Tibial nerve (tissue), 4 donors: ENCODE measurements at regions not wholly inside any gene's neighbourhood (a gene's known extent, or its start where the extent isn't known, plus 50 kb on each side); places are given as distances from the start of the nearest gene placed in this dataset.

ENCODE experiments used
- DNase-seq, 2 donors: peaks; one replicate each; pipeline ENCODE4 v3.0.0-alpha.2; 2019; ENCODE audit warnings: low spot score in 2 of 2
- H3K27ac ChIP-seq, 4 donors: fragments of 200-600 bp; sonication (generic) in 3 of 4; one replicate each; pipeline ENCODE4 v1.5.1; 2017 to 2019; ENCODE audit warnings: mild to moderate bottlenecking in 1 of 4
- H3K27me3 ChIP-seq, 2 donors: fragments of 200-600 bp; sonication (generic) in 1 of 2; one replicate each; pipeline versions ENCODE4 v1.5.1 to v1.6.0; 2017 to 2019
- H3K36me3 ChIP-seq, 3 donors: fragments of 200-600 bp; sonication (generic); one replicate each; pipeline ENCODE4 v1.5.1; 2018 to 2019
- H3K4me1 ChIP-seq, 4 donors: fragments of 200-600 bp; sonication (generic) in 3 of 4; one replicate each; pipeline ENCODE4 v1.5.1; 2017 to 2019
- H3K4me3 ChIP-seq, 4 donors: fragments of 200-600 bp; sonication (generic) in 3 of 4; one replicate each; pipeline ENCODE4 v1.5.1; 2017 to 2019; ENCODE audit warnings: mild to moderate bottlenecking in 1 of 4, moderate library complexity in 1 of 4
- H3K9me3 ChIP-seq, 4 donors: fragments of 200-600 bp; sonication (generic) in 3 of 4; one replicate each; pipeline ENCODE4 v1.5.1; 2017 to 2019
- CTCF ChIP-seq, 5 experiments: fragments of 200-600 bp in 3 of 5; fragments of 450-650 bp in 2 of 5; sonication (generic) in 3 of 5; IDR thresholded peaks; one replicate each; pipeline ENCODE4 v1.5.1; 2016 to 2019; ENCODE audit warnings: antibody characterized with exemption in 5 of 5, mild to moderate bottlenecking in 3 of 5, moderate library complexity in 2 of 5
- EP300 ChIP-seq, 2 donors: sonication (generic); formaldehyde crosslinking; IDR thresholded peaks; one replicate each; pipeline ENCODE4 v1.6.1; 2017; ENCODE audit warnings: antibody characterized with exemption in 2 of 2, mild to moderate bottlenecking in 1 of 2
- POLR2A ChIP-seq, 2 donors: fragments of 450-650 bp; IDR thresholded peaks; one replicate each; pipeline ENCODE4 v1.6.1; 2017; ENCODE audit warnings: antibody characterized with exemption in 2 of 2, mild to moderate bottlenecking in 2 of 2, moderate library complexity in 2 of 2
- WGBS, 2 donors: methylation state at CpG; one replicate each; pipeline ENCODE4 v1.1.5; 2018; 5-methylcytosine and 5-hydroxymethylcytosine counted together

- TF ChIP-seq CTCF (IDR thresholded peaks at IDR 0.05) (no peak), EP300 (IDR thresholded peaks at IDR 0.05) (no peak), POLR2A (IDR thresholded peaks at IDR 0.05) (no peak)
- H3K9me3 ChIP-seq: no peaks in the 10 kb centered on the region
- H3K4me1 ChIP-seq: no peaks in the 10 kb centered on the region
- no peak for DNase-seq
- H3K27ac ChIP-seq: no peak overlapping the region
- no peaks in the 10 kb centered on the region for H3K27me3 ChIP-seq
- H3K4me3 ChIP-seq: no peak overlapping the region
- no peaks in the 10 kb centered on the region for H3K36me3 ChIP-seq
- 66 to 72% methylated on average over 5 of the region's 5 CpGs for WGBS, 2 donors
Observed at GRCh38 chr9:117873664-117874063, 169.5 kb downstream of the TLR4 start.

GRCh38 chr9:117875886-117876285 is 171.7 kb downstream of the TLR4 start:
- 85 to 88% methylated on average over 2 of the region's 2 CpGs for WGBS, 2 donors
- no peaks in the 10 kb centered on the region for H3K36me3 ChIP-seq
- H3K27me3 ChIP-seq: no peaks in the 10 kb centered on the region
- TF ChIP-seq CTCF (IDR thresholded peaks at IDR 0.05) (no peak), POLR2A (IDR thresholded peaks at IDR 0.05) (no peak), EP300 (IDR thresholded peaks at IDR 0.05) (no peak)
- H3K27ac ChIP-seq: no peak overlapping the region
- no peaks in the 10 kb centered on the region for H3K9me3 ChIP-seq
- no peak overlapping the region for H3K4me3 ChIP-seq
- DNase-seq: no peak
- no peaks in the 10 kb centered on the region for H3K4me1 ChIP-seq

- WGBS, 2 donors: 62 to 66% methylated on average over 4 of the region's 4 CpGs
- Histone ChIP-seq H3K36me3 (no peaks in the 10 kb centered on the region), H3K9me3 (no peaks in the 10 kb centered on the region), H3K27me3 (no peaks in the 10 kb centered on the region), H3K4me3 (no peak overlapping the region), H3K27ac (no peak overlapping the region), H3K4me1 (no peaks in the 10 kb centered on the region)
- TF ChIP-seq POLR2A (IDR thresholded peaks at IDR 0.05) (no peak), EP300 (IDR thresholded peaks at IDR 0.05) (no peak), CTCF (IDR thresholded peaks at IDR 0.05) (no peak)
- no peak for DNase-seq
Observed at GRCh38 chr9:117882171-117882570, 178.0 kb downstream of the TLR4 start.

- TF ChIP-seq POLR2A (IDR thresholded peaks at IDR 0.05) (no peak), EP300 (IDR thresholded peaks at IDR 0.05) (no peak), CTCF (IDR thresholded peaks at IDR 0.05) (no peak)
Observed at GRCh38 chr9:117886616-117887015, 182.4 kb downstream of the TLR4 start.

GRCh38 chr9:117887383-117887782 is 183.2 kb downstream of the TLR4 start:
- Histone ChIP-seq H3K4me1 (no peaks in the 10 kb centered on the region), H3K9me3 (no peaks in the 10 kb centered on the region), H3K27ac (no peak overlapping the region), H3K27me3 (no peaks in the 10 kb centered on the region), H3K4me3 (no peak overlapping the region), H3K36me3 (no peaks in the 10 kb centered on the region)
- DNase-seq: no peak
- TF ChIP-seq POLR2A (IDR thresholded peaks at IDR 0.05) (no peak), CTCF (IDR thresholded peaks at IDR 0.05) (no peak), EP300 (IDR thresholded peaks at IDR 0.05) (no peak)
- WGBS, 2 donors: 85 to 86% methylated on average over 2 of the region's 2 CpGs

More at GRCh38 chr9:117886616-117887015, 182.4 kb downstream of the TLR4 start:
- WGBS, 2 donors: 78 to 80% methylated on average over 2 of the region's 2 CpGs
- Histone ChIP-seq H3K36me3 (no peaks in the 10 kb centered on the region), H3K27ac (no peak overlapping the region), H3K4me3 (no peak overlapping the region), H3K4me1 (no peaks in the 10 kb centered on the region), H3K9me3 (no peaks in the 10 kb centered on the region), H3K27me3 (no peaks in the 10 kb centered on the region)
- DNase-seq: no peak
